ENCODE measurements at regions not wholly inside any gene's neighbourhood (a gene's known extent, or its start where the extent isn't known, plus 50 kb on each side); places are given as distances from the start of the nearest gene placed in this dataset.

- no peak for DNase-seq
Measured at GRCh38 chr4:84100071-84100470, 399.0 kb downstream of the NKX6-1 start.

GRCh38 chr4:84099599-84099998 is 399.5 kb downstream of the NKX6-1 start:
- no peak for DNase-seq

DNA sequence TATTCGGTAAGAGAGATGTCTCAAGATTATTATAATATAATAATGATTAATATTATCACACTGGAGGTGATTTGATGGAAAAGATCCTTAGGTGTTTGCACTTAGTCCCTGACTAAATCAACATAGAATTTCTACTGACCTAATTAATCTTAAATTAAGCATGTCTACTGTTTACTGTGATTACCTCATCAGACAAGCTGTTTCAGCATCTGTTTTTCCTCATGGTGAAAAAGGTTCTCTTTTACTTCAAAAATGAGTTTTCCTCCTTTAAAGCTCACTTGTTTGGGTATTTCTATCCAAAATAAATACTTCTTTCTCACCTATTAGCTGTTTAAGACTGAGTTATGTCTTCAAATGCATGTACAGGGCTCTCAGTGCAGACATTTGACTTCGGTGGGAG is 407.8 kb downstream of the NKX6-1 start:
- peak; percentile 15 for DNase-seq

GRCh38 chr4:84089652-84090437 is 409.2 kb downstream of the NKX6-1 start:
- no peak for DNase-seq

DNA sequence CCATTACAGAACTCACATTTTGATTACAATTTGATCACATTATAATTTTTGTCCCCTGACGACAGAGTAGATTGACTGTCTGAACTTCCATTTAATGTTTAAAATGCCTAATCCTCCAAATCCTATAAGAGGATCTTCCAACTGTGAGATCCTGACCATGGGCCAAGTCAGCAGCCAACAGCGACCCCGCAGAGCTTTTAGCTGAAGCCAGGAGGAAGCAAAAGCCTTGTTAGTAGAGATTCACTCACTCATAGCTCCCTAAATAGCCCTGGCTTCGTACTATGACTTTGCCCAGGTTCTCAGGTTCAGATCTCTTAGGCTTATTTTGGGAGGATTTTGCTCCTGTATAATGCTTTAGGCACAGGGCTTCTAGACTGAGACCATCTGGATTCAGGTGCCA is 413.1 kb downstream of the NKX6-1 start:
- DNase-seq, result no peak

DNA sequence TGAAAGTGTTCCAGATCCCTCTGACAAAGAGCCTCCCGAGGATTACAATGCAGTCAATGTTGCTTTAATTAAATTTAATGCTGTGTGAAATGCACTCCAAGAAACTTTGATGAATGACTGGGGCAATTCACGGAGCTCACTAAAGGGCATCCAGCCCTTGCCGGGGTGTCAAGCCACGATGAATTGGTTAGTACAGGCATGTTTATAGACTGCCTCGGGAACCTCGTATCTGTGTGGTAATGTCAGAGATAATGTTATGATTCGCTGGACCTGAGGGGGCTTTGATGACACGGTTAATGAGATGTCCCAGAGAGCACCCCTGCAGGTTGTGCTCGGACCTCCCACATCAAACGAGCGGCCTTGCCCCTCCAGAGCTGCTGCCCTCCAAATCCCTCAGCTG is 428.8 kb downstream of the NKX6-1 start:
- no peak for DNase-seq

- DNase-seq, result peak; percentile 4
Measured at GRCh38 chr4:84063619-84064018, 435.5 kb downstream of the NKX6-1 start.

DNA sequence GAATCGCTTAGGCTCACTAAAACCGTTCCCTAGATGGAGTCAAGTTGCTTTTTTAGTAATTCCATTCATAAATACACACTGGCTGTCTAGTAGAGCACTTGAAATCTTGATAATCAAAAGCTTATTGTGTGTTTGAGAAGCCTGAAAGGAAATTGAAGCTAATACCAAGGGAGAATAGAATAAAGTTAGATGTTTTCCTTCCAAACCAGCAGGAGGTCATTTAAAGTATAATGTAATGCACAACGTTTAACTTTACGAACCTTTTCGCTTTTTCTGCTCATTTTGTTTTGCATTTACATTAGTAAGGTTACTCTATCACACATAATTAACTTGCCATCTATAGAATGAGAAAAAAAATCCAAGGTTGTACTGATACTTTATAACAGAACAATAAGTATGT is 440.9 kb downstream of the NKX6-1 start:
- DNase-seq, result no peak

- DNase-seq, result no peak
Measured at GRCh38 chr4:84051639-84052038, 447.5 kb downstream of the NKX6-1 start.

- no peak for DNase-seq
Measured at GRCh38 chr4:84051089-84051488, 448.0 kb downstream of the NKX6-1 start.

- DNase-seq, result peak; percentile 17
Measured at GRCh38 chr4:84050015-84050414, 449.1 kb downstream of the NKX6-1 start.

DNA sequence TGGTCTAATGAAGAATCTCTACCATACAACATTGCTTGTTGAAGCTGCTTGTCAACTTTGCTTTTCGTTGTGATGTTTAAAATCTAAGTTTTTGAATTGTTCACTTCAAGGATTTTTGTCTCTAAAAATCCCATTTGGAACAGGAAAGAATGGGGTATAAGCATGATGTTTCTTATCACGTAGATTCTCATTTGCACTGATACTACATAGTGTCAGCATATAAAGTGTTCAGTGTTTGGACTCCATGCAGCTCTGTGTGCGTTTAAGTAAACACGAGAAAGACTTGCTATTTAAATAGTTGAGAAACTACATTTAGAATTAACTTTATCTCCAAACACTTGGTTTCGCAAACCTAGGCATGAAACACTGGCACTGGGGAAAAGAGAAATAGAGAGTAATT is 452.5 kb downstream of the NKX6-1 start:
- DNase-seq, result no peak

- DNase-seq, result no peak
Measured at GRCh38 chr4:84041426-84041825, 457.7 kb downstream of the NKX6-1 start.

GRCh38 chr4:84035568-84035967 is 463.5 kb downstream of the NKX6-1 start:
- DNase-seq, result no peak

DNA sequence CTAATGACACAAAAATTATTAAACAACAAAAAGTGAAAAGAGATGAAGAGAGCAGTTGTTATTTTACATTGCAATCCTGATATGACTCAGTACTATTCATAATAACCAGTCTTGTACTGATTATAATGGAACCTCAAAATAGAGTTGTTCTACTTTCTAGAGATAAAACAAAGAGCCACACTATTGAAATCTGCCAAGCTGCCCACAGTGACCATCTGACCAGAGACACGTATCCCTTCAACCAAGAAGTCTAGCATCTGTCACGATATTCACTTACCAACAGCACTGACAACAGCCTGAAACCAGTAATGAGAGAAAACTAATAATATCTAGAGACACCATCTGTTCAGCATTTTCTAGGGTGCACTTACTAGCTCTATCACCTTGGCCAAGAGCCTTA is 466.7 kb downstream of the NKX6-1 start:
- DNase-seq, result peak; percentile 82

DNA sequence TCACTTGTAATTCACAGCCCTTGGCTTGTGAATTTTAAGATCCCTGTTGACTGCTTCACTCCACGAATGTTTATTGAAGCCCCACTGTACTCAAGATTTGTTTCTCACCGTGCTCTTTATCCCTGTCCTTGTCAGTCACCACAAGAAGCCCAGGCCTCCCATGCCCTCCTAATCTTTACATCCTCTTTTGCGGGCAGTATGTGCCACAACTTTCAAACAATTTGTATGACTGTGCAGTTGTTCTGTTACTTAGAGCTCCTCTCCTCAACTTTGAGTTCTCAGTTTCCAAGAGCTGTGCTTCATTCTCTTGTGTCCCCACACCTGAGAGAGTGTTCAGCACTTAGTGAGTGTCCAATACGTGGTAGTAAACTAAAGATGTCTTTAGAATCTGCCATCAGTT is 467.7 kb downstream of the NKX6-1 start:
- no peak for DNase-seq

DNA sequence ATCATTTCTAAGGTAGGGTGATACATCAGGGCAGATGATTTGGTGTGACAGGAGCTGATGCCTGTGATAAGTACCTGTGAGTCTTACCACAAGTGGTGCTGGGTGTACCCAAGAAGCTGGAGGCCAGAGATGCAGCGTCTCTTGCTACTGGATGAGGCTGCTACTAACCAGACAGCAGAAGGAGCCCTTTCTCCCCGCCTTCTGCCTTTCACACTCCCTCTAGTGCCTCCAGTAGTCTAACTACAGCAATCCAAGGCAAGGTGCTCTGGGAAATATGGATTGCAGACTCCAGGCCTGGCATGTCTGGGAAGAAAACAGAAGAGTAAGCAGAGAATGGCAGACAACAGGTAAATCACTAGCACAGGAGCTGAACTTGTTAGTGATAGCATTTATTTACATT is 470.8 kb downstream of the NKX6-1 start:
- no peak for DNase-seq

DNA sequence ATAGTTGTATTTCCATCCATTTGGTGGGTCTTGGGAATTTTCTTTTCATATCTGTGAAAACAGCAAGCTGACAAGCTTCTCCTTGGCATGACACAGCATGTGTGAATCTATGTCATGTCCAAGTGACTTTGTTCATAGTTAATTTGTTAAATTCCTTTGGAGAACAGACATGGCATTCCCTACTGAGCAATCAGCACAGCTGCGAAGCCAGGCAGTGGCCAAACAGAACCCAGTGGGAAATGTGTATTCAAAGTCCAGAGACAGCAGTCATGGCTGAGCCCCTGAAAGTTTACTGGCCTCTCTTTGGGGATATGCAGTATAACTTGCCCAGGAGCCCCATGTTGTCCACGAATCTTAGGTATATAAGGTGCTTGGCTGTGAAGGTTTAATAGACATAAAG is 474.7 kb downstream of the NKX6-1 start:
- DNase-seq, result no peak

- no peak for DNase-seq
Measured at GRCh38 chr4:84022564-84022963, 476.5 kb downstream of the NKX6-1 start.

DNA sequence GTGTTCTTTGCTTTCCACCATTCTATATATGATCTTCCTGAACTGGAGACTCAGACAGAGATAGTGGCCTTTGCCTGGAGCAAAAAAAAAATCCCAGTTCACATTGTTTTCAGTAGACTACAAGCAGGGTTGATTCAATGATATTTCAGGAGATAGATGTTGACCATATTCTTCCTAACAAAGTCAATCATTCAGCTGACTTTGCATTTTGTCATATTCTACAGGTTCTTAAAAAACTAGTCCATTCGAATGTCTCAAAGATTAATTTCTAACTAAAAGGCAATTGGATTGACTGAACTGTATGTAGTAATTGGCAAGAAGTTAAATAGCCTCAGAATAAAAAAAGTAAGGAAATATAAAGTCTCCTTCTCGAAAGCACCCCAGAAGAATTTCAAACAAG is 479.5 kb downstream of the NKX6-1 start:
- DNase-seq, result no peak

DNA sequence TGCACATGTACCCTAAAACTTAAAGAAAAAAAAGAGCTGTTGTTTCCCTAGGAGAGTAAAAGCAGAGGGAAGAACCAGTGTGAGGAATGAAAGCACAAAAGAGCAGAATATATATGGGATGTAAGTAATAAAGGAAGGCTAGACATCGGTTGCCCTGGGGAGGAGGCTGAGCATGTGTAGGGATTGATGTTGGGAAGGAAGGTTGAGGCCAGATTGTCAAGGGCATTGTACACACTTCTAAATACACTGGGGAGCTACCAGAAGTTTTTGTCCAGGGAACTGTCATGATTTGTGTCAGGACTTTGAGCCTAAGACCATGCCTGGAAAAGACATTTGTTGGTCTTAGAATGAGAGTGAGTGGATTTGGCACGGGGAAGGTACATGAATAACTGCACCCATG is 467.1 kb downstream of the GPAT3 start:
- no peak for DNase-seq

DNA sequence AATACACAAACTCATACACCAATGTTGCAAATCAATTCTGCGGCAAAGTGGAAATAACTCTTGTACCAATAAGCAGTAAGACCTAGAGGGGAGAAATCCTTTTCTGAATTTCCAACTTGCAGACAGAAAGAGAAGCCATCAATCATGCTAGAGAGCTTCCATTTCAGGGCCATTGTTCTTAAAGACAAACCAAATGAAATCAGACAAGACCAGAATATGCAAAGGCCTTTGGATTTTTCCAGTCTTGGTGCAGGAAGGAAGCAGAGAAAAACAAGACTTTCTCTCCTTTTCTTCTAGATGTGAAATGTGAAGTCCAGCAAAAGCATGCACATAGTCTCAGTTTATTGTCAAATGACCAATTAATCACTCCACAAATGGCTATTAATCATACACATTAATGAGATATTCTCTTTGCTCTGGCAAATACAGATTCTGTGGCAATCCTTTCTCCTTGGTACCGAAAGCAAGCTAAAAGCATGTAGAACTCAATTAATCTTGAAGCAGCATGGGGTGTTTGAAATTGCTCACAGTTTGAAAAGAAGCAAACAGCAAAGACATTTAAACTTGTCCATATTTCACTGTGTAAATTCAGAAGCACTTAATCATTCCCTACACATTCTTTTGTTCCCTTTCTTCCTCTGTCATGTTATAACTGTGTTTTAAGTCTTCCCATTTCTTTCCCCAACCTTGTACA is 466.1 kb downstream of the GPAT3 start:
- DNase-seq, result no peak

DNA sequence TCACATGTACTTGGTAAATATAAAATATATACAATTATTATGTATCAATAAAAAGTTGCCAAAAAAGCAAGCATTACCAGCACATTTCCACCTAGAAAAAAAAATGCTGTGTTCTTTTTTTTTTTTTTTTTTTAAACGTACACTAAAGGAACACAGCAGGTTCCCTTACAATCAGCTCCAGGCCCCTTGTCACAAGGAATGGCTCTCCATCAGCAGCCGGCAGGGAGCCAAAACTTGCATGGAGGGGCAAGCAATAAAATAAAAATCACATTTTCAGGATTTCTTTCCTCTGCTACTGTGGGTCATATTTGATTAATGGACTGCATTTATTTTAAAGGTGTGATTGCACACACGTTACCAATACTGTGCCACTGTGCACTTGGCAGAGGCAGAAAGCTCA is 460.3 kb downstream of the GPAT3 start:
- DNase-seq, result no peak

- DNase-seq, result no peak
Measured at GRCh38 chr4:83993774-83994173, 457.9 kb downstream of the GPAT3 start.

- DNase-seq, result no peak
Measured at GRCh38 chr4:83989835-83990234, 453.9 kb downstream of the GPAT3 start.
